SK-N-SH (cell line): ENCODE measurements at regions not wholly inside any gene's neighbourhood (a gene's known extent, or its start where the extent isn't known, plus 50 kb on each side); places are given as distances from the start of the nearest gene placed in this dataset.

Experiments used
- CTCF ChIA-PET: fragments of 300-600, 350-600 bp; formaldehyde crosslinking; extraction: SDS; loops from one replicate; lab custom pipeline; 2021; lab: Yijun Ruan, JAX
- POLR2A ChIA-PET: fragments of 350-600 bp; sonication (Branson Sonifier 250); formaldehyde crosslinking; extraction: SDS; loops from one replicate; lab custom pipeline; 2020; ENCODE audit warnings: antibody characterized with exemption, inconsistent platforms; lab: Yijun Ruan, JAX
- DNase-seq: peaks from one replicate; pipeline ENCODE4 v3.0.0; 2012
- H2AFZ ChIP-seq: fragments of 200-600 bp; sonication (generic); 2 replicates; pipeline ENCODE4 v1.8.1; 2016; ENCODE audit warnings: antibody characterized with exemption, mild to moderate bottlenecking, low read depth
- H3F3A ChIP-seq: fragments of 200-600 bp; sonication (generic); replicated peaks from 2 replicates; pipeline ENCODE3; 2016; ENCODE audit warnings: antibody characterized with exemption, mild to moderate bottlenecking; ENCODE audit not compliant: insufficient read depth
- H3K27ac ChIP-seq, 2 experiments: fragments of 200-500 bp in 1 of 2; fragments of 200-600 bp in 1 of 2; sonication (Bioruptor generic) in 1 of 2; sonication (generic), shearing (Covaris generic) in 1 of 2; 2 replicates each; pipeline versions ENCODE4 v1.5.1 to v1.6.1; 2014 to 2016; ENCODE audit warnings: low read depth in 2 of 2, inconsistent platforms in 1 of 2, low read length in 1 of 2, mild to moderate bottlenecking in 1 of 2, mixed read lengths in 1 of 2
- H3K27me3 ChIP-seq: fragments of 200-600 bp; sonication (generic), shearing (Covaris generic); 2 replicates; pipeline ENCODE4 v1.6.1; 2016; ENCODE audit warnings: mixed run types; ENCODE audit not compliant: insufficient read depth
- H3K36me3 ChIP-seq, 2 experiments: fragments of 200-500 bp in 1 of 2; fragments of 200-600 bp in 1 of 2; sonication (Bioruptor generic) in 1 of 2; sonication (generic) in 1 of 2; replicated peaks in 1 of 2; 2 replicates each; pipeline versions ENCODE3 to v1.5.1; 2014 to 2016; ENCODE audit warnings: low read length in 1 of 2, mild to moderate bottlenecking in 1 of 2; ENCODE audit not compliant: insufficient read depth in 2 of 2, control insufficient read depth in 1 of 2
- H3K4me1 ChIP-seq, 2 experiments: fragments of 200-500 bp in 1 of 2; fragments of 200-600 bp in 1 of 2; sonication (Bioruptor generic) in 1 of 2; sonication (generic), shearing (Covaris generic) in 1 of 2; 2 replicates each; pipeline versions ENCODE4 v1.5.1 to v1.6.1; 2014 to 2016; ENCODE audit warnings: low read depth in 1 of 2, low read length in 1 of 2, mixed run types in 1 of 2; ENCODE audit not compliant: insufficient read depth in 2 of 2, control insufficient read depth in 1 of 2
- H3K4me2 ChIP-seq: fragments of 200-600 bp; sonication (generic), shearing (Covaris generic); 2 replicates; pipeline ENCODE4 v1.6.1; 2017; ENCODE audit warnings: mixed run types
- H3K4me3 ChIP-seq, 2 experiments: fragments of 200-500 bp in 1 of 2; fragments of 200-600 bp in 1 of 2; sonication (Bioruptor generic) in 1 of 2; sonication (generic), shearing (Covaris generic) in 1 of 2; 2 replicates each; pipeline versions ENCODE4 v1.5.1 to v1.8.1; 2014 to 2016; ENCODE audit warnings: low read depth in 2 of 2, inconsistent platforms in 1 of 2, low read length in 1 of 2, mild to moderate bottlenecking in 1 of 2, mixed read lengths in 1 of 2, moderate library complexity in 1 of 2
- H3K79me2 ChIP-seq: fragments of 200-600 bp; sonication (generic); 2 replicates; pipeline ENCODE4 v1.8.1; 2017; ENCODE audit warnings: mild to moderate bottlenecking; ENCODE audit not compliant: insufficient read depth
- H3K9ac ChIP-seq: fragments of 200-600 bp; sonication (generic); 2 replicates; pipeline ENCODE4 v1.6.1; 2017; ENCODE audit warnings: mixed run types
- H3K9me2 ChIP-seq: fragments of 200-600 bp; sonication (generic); 2 replicates; pipeline ENCODE4 v1.6.1; 2017; ENCODE audit warnings: mixed run types
- H3K9me3 ChIP-seq: fragments of 200-600 bp; sonication (generic); 2 replicates; pipeline ENCODE4 v1.6.1; 2017; ENCODE audit warnings: mixed run types, mild to moderate bottlenecking, moderate library complexity
- H4K20me1 ChIP-seq: fragments of 200-600 bp; sonication (generic); 2 replicates; pipeline ENCODE4 v1.6.1; 2017; ENCODE audit warnings: mild to moderate bottlenecking, mixed run types; ENCODE audit not compliant: insufficient read depth
- CHD2 ChIP-seq: fragments of 150-350 bp; IDR thresholded peaks from 2 replicates; pipeline ENCODE4 v1.6.1; 2018; ENCODE audit warnings: low read length; ENCODE audit not compliant: partially characterized antibody
- ELF1 ChIP-seq: IDR thresholded peaks from 2 replicates; pipeline ENCODE4 v1.4.0; 2012
- EP300 ChIP-seq, 2 experiments: IDR thresholded peaks; 2 replicates each; pipeline versions ENCODE4 v1.4.0 to v1.6.1; 2012; ENCODE audit warnings: borderline replicate concordance in 1 of 2, low read depth in 1 of 2, low read length in 1 of 2
- FOSL2 ChIP-seq: IDR thresholded peaks from 2 replicates; pipeline ENCODE4 v1.4.0; 2012; ENCODE audit warnings: low read depth, mild to moderate bottlenecking, moderate library complexity, borderline replicate concordance
- GABPA ChIP-seq: IDR thresholded peaks from 2 replicates; pipeline ENCODE4 v1.4.0; 2012; ENCODE audit warnings: low read depth, mild to moderate bottlenecking
- GATA2 ChIP-seq: sonication (generic); formaldehyde crosslinking; IDR thresholded peaks from 2 replicates; pipeline ENCODE4 v1.5.0; 2020; ENCODE audit warnings: mild to moderate bottlenecking, missing genetic modification reagents
- JUND ChIP-seq: IDR thresholded peaks from 2 replicates; pipeline ENCODE4 v1.4.0; 2012
- MEF2A ChIP-seq: IDR thresholded peaks from 2 replicates; pipeline ENCODE4 v1.4.0; 2012; ENCODE audit warnings: low read depth, borderline replicate concordance
- NFIC ChIP-seq: IDR thresholded peaks from 2 replicates; pipeline ENCODE4 v1.4.0; 2012; ENCODE audit warnings: borderline replicate concordance
- RAD21 ChIP-seq: IDR thresholded peaks from 2 replicates; pipeline ENCODE4 v1.6.1; 2012; ENCODE audit warnings: mild to moderate bottlenecking, low read length
- RFX5 ChIP-seq: IDR thresholded peaks from 2 replicates; pipeline ENCODE4 v1.6.1; 2012; ENCODE audit warnings: mild to moderate bottlenecking, improper control_type of control experiment, low read length
- SIN3A ChIP-seq: IDR thresholded peaks from 2 replicates; pipeline ENCODE4 v1.6.1; 2012; ENCODE audit warnings: low read depth, mild to moderate bottlenecking, low read length, moderate library complexity, borderline replicate concordance
- SMC3 ChIP-seq: IDR thresholded peaks from 2 replicates; pipeline ENCODE4 v1.6.1; 2012; ENCODE audit warnings: low read depth, low read length, improper control_type of control experiment
- TAF1 ChIP-seq: IDR thresholded peaks from 2 replicates; pipeline ENCODE4 v1.6.1; 2012; ENCODE audit warnings: low read depth, mild to moderate bottlenecking, low read length, moderate library complexity, borderline replicate concordance
- TCF12 ChIP-seq: IDR thresholded peaks from 2 replicates; pipeline ENCODE4 v1.4.0; 2012
- TEAD4 ChIP-seq: IDR thresholded peaks from 2 replicates; pipeline ENCODE4 v1.4.0; 2012; ENCODE audit warnings: mild to moderate bottlenecking, borderline replicate concordance; ENCODE audit not compliant: insufficient read depth
- WGBS: methylation state at CpG from one replicate; pipeline ENCODE4 v1.1.6; 2017; ENCODE audit warnings: low lambda C conversion rate; 5-methylcytosine and 5-hydroxymethylcytosine counted together
- TF ChIP-seq, protein P1 (sequence below): IDR thresholded peaks from 2 replicates; pipeline ENCODE4; 2012
- TF ChIP-seq, protein P2 (sequence below): IDR thresholded peaks from 2 replicates; pipeline ENCODE4 v1.4.0; 2012; ENCODE audit warnings: low read depth, borderline replicate concordance

DNA sequence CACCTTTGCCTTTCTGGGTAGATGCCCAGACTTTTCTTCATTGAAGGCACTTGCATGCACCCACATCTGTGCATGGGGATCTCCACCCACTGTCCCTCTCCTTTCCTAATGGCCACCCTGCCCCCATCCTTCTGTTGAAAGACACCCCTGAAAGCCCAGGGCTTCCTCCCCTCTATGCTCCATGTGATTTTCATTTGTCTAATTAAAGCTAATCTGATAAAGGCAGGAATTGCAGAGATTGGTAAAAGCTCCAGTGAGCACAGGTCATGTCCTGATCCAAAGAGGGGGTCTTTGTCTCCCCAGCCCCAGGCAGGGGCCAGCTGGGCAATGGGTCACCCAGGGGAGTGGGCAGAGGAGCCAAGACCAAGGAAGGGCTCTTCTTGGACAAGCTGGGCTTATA is 107.6 kb upstream of the CD82 start:
- POLR2A ChIA-PET: no interaction called here
- H3K4me1 ChIP-seq: peaks cover 0 to 37% of the 10 kb centered on the region in 2 experiments; a peak in 2 of 4 replicates
- H3F3A ChIP-seq: no peaks in the 10 kb centered on the region
- H3K36me3 ChIP-seq: no peaks in the 10 kb centered on the region
- peak; percentile 53 for DNase-seq
- H3K4me3 ChIP-seq: no peak overlapping the region
- no peak overlapping the region for H3K9ac ChIP-seq
- no peaks in the 10 kb centered on the region; the same call in none of the 2 replicates for H3K27me3 ChIP-seq
- no peaks in the 10 kb centered on the region for H3K79me2 ChIP-seq
- no peak for TF ChIP-seq SIN3A
- TF ChIP-seq SMC3: no peak
- TF ChIP-seq RFX5: no peak
- TF ChIP-seq, protein P1, sequence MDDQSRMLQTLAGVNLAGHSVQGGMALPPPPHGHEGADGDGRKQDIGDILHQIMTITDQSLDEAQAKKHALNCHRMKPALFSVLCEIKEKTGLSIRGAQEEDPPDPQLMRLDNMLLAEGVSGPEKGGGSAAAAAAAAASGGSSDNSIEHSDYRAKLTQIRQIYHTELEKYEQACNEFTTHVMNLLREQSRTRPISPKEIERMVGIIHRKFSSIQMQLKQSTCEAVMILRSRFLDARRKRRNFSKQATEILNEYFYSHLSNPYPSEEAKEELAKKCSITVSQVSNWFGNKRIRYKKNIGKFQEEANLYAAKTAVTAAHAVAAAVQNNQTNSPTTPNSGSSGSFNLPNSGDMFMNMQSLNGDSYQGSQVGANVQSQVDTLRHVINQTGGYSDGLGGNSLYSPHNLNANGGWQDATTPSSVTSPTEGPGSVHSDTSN: no peak
- TF ChIP-seq NFIC: no peak
- TF ChIP-seq TEAD4: no peak
- no peak for TF ChIP-seq GABPA
- peak; percentile 52 for TF ChIP-seq CHD2
- TF ChIP-seq MEF2A: no peak
- peak; percentile 74 for TF ChIP-seq GATA2
- TF ChIP-seq FOSL2: no peak
- TF ChIP-seq JUND: no peak
- TF ChIP-seq EP300 (IDR thresholded peaks at IDR 0.05; ENCODE audit: borderline replicate concordance in 1 of 2, low read depth in 1 of 2, low read length in 1 of 2): peak in 1 of 2 experiments; percentile 56; a peak in 1 of 4 replicates
- no peak overlapping the region for H2AFZ ChIP-seq
- H3K9me3 ChIP-seq: no peaks in the 10 kb centered on the region
- CTCF ChIA-PET: interaction anchor here (1.0 to 2.4 kb wide), 4 partner anchors 8 to 363 kb away, joined by 3 to 6 read pairs (median 4); partner anchors contain the start of gene EXT2
- peak overlapping the region in 1 of 2 experiments; percentile 79; a peak in 2 of 4 replicates for H3K27ac ChIP-seq
- no peak overlapping the region for H3K4me2 ChIP-seq
- H3K9me2 ChIP-seq: no peaks in the 10 kb centered on the region
- no peaks in the 10 kb centered on the region for H4K20me1 ChIP-seq

DNA sequence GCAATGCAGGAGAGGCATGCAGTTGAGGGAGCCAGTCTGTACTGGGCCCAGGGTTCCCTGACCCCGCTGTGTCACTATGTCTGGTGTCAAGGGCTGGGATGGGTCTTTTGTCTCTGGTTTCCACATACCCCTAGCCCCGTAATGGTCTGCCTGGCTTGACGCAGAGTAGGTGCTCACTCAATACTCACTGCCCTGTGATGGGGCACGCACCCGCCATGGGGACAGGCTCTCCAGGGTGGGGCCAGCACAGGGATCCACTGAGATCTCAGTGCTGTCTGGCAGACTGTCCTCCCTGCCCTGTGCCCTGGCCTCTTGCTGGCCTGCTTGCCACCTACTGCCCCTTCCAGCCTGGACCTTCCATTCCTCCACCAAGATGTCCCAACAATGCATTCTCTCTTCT is 101.7 kb upstream of the CD82 start:
- Histone ChIP-seq H3K9ac (no peak overlapping the region), H3K79me2 (no peaks in the 10 kb centered on the region), H3K9me3 (no peaks in the 10 kb centered on the region), H3F3A (no peaks in the 10 kb centered on the region), H3K27ac (no peak overlapping the region), H3K4me2 (no peak overlapping the region), H3K4me3 (no peak overlapping the region), H3K36me3 (no peaks in the 10 kb centered on the region), H3K27me3 (no peaks in the 10 kb centered on the region; the same call in none of the 2 replicates), H4K20me1 (no peaks in the 10 kb centered on the region), H3K4me1 (no peaks in the 10 kb centered on the region; a peak in 1 of 4 replicates), H3K9me2 (no peaks in the 10 kb centered on the region), H2AFZ (no peak overlapping the region)
- DNase-seq: no peak
- whole genome bisulfite sequencing: 52% methylated on average over 5 of the region's 5 CpGs
- TF ChIP-seq RAD21: no peak
- no peak for TF ChIP-seq NFIC
- TF ChIP-seq TAF1: no peak
- no peak for TF ChIP-seq ELF1
- TF ChIP-seq TCF12: no peak
- TF ChIP-seq, protein P2, sequence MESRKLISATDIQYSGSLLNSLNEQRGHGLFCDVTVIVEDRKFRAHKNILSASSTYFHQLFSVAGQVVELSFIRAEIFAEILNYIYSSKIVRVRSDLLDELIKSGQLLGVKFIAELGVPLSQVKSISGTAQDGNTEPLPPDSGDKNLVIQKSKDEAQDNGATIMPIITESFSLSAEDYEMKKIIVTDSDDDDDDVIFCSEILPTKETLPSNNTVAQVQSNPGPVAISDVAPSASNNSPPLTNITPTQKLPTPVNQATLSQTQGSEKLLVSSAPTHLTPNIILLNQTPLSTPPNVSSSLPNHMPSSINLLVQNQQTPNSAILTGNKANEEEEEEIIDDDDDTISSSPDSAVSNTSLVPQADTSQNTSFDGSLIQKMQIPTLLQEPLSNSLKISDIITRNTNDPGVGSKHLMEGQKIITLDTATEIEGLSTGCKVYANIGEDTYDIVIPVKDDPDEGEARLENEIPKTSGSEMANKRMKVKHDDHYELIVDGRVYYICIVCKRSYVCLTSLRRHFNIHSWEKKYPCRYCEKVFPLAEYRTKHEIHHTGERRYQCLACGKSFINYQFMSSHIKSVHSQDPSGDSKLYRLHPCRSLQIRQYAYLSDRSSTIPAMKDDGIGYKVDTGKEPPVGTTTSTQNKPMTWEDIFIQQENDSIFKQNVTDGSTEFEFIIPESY: no peak
- no peak for TF ChIP-seq FOSL2
- ChIA-PET POLR2A (no interaction called here), CTCF (interaction anchor here (1.1 kb wide), 1 partner anchor 177 kb away, joined by 3 read pairs; no protein-coding TSS in a partner anchor)
